ENCODE measurements at regions not wholly inside any gene's neighbourhood (a gene's known extent, or its start where the extent isn't known, plus 50 kb on each side); places are given as distances from the start of the nearest gene placed in this dataset.

DNA sequence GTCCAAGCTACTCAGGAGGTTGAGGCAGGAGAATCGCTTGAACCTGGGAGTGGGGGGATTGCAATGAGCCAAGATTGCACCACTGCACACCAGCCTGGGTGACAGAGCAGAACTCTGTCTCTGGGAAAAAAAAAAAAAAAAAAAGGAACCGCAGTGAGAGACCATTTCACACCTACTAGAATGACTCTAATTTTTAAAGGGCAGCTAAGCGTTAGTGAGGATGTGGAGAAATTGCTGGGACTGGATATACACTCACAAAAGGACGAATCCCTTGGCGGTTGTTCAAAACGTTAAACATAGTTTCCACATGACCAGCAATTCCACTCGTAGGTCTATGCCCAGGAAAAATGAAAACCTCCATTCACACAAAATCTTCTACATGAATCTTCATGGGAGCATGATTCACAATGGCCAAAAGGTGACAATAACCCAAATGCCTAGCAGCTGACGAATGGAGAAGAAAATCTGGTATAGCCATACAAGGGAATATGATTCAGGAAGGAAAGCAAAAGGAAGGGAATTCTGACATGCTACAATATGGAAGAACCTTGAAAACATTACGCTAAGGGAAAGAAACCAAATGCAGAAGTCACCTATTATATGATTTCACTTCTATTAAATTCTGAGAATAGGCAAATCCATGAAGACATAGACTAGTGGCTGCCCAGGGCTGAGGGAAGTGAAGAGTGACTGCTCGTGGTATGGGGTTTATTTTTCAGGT lies 127.0 kb downstream of the CHSY1 start:
- no peak for DNase-seq (ENCODE audit: low read depth in 2 of 2)

DNA sequence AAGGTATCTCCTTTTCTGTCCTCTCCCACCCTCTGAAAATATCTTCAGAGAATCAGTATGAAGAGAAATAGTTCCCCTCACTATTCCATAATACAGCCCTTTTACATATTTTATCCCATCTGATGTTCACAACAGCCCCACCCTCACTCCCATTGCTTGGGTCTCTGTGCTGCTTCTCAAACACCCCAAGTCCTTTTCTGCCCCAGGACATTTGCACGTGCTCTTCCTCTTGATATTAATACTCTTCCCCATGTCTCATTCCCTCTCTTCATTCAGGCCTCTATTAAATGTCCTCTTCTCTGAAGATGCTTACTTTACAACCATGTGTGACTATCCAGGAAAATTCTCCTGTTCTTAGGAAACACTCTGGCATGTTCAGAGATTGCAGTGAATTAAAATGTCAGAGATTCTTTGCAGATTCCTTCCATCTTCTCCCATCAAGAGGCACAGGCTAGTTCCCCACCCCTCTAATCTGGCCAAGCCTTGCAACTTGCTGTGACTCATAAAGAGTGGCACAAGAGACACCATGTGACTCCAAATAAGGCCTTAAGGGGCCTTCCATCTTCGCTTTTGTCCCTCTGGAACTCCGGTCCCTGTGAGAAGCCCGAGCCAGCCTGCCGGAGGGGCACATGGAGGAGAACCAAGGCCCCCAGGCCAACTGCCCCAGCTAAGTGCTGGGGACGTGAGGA lies 128.5 kb downstream of the CHSY1 start:
- no peak for DNase-seq (ENCODE audit: low read depth in 2 of 2)

DNA sequence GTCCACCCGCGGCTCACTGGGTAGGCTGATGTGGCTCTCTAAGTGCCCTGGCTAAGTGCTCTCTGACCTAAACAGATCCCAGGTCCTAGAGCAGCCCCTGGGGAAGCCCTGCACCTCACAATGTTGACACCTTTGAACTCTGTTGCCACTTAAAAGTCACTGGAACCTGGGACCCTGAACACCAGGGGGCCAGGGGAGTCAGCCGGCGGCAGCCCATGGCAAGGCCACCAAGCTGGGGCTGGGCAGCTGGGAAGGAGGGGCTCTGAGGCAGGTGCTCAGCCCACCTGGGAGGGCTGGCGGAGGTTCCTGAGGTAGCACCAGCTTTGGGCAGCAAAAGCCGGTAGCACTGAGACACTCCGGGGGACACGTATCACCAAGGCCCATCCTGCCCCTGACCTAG lies 129.0 kb downstream of the CHSY1 start:
- no peak for DNase-seq (ENCODE audit: low read depth in 2 of 2)

DNA sequence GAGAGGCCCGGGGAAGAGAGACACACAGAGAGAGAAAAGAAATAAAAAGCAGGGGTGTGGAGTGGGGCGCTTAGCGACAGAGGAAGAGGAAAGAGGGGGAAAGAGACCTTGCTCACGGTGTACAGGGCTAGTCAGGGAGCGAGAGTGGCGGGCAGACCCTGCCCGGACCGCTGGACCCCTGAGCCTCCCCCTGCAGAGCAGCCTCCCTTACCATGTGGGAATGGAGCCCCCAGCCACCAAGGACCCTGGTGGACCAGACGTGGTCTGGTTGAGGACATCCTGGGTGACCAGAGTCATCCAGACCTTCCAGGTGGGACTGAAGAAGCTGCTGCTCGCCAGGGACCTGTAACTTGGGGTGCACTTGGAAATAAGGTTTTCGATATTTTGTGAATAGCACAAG lies 129.6 kb downstream of the CHSY1 start:
- no peak for DNase-seq (ENCODE audit: low read depth in 2 of 2)

DNA sequence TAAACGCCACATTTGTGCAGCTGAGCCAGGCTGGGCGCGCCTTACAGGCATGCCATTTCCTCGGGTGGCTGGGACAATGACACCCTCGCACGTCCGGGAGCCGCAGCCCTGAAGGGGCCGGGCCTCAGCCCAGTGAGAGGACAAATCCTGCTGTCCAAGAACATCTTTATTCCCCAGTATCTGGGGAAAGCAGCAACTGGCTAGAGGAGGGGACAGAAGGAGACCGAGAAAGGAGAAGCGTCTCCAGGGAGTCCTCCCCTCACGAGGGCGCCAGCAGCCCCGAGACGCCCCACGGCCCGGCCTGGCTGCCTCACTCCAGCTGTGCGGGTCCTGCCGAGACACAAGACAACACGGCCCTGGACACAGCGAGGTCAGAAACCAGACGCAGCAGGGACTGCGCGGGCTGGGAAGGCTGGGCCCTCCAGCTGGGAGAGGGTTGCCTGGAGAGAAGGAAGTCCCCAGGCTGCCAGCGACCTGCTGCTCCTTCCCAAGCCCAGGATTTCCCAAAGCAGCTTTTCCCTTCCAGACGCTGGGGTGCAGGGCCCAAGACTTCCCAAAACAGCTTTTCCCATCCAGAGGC lies 130.2 kb downstream of the CHSY1 start:
- DNase-seq (ENCODE audit: low read depth in 2 of 2): peak in 1 of 2 donors; percentile 21

DNA sequence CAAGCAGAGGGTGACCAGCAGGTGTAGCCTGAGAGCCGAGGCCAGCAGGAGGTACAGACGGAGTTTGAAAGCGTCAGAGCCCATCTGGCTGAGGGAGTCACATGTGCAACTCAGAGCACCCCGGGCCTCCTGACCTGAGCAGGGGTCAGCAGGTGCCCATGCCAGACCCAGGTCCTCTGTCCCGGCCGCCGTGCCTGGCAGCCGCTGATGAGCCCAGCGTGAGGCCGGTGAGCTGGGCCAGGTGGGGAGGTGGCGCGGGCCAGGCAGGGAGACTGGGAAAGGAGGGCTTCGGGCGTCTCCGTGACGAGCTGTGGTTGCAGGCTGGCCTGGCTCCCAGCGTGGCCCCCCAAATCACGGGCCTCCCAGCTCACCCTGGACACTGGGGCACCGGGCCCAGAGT lies 130.9 kb downstream of the CHSY1 start:
- DNase-seq (ENCODE audit: low read depth in 2 of 2): no peak

DNA sequence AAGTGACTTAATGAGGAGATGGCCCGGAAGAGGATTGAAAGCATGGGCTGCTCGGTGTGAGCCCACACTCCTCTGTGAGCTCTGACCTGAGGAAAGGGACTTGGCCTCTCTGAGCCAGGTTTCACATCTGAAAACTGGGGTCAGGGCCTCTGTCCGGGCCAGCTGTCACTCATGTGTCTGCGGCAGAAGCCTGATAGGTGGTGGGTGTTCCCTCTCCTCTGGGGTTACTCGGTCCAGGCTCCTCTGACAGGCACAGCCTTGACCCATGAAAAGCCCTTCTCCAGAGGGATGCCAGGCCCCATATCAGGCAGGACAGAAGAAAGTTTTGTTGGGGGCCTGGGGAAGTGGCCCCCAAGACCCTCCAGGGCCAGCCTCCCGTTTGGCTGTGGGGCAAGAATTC lies 131.4 kb downstream of the CHSY1 start:
- DNase-seq (ENCODE audit: low read depth in 2 of 2): no peak
